ENCODE measurements at regions not wholly inside any gene's neighbourhood (a gene's known extent, or its start where the extent isn't known, plus 50 kb on each side); places are given as distances from the start of the nearest gene placed in this dataset.

GRCh38 chr12:58359084-58359483 is 417.7 kb downstream of the ATP23 start:
- Histone ChIP-seq H3K36me3 (ENCODE audit: control insufficient read depth, insufficient read depth, low read length) (no peaks in the 10 kb centered on the region), H2BK15ac (ENCODE audit: low read depth, low read length) (no peak overlapping the region), H2AK9ac (replicated peaks; ENCODE audit: low read depth, low read length, poor library complexity) (no peak overlapping the region), H4K91ac (ENCODE audit: insufficient read depth, low read depth, low read length) (peak overlapping the region; percentile 23; the same call in 1 of the 2 replicates), H3K9me3 (ENCODE audit: control insufficient read depth, insufficient read depth, low read length) (no peaks in the 10 kb centered on the region), H3K23ac (ENCODE audit: low read depth, low read length) (no peak overlapping the region), H3K18ac (ENCODE audit: low read depth, low read length) (peak overlapping the region; percentile 35; the same call in 1 of the 2 replicates), H3K4me1 (ENCODE audit: control insufficient read depth, insufficient read depth, low read length) (peaks cover 8% of the 10 kb centered on the region), H3K4me3 (ENCODE audit: insufficient read depth, low read depth, low read length) (no peak overlapping the region), H3K4ac (ENCODE audit: low read depth, low read length) (peak overlapping the region; percentile 29), H3K27ac (ENCODE audit: insufficient read depth, low read length) (peak overlapping the region; percentile 59; the same call in 1 of the 2 replicates), H3K9ac (ENCODE audit: low read depth, low read length) (no peak overlapping the region; the same call in 1 of the 2 replicates), H3K14ac (replicated peaks; ENCODE audit: low read depth, low read length) (no peak overlapping the region), H2BK20ac (ENCODE audit: low read depth, low read length) (peak overlapping the region; percentile 21; the same call in 1 of the 2 replicates), H2AFZ (replicated peaks; ENCODE audit: low read length, poor library complexity) (peak overlapping the region; percentile 56), H3K56ac (ENCODE audit: extremely low read depth, insufficient read depth, low read length) (no peak overlapping the region), H3K79me1 (ENCODE audit: low read depth in 1 of 2, low read length in 2 of 2) (no peaks in the 10 kb centered on the region), H2AK5ac (ENCODE audit: low read depth, low read length) (no peak overlapping the region), H3K4me2 (ENCODE audit: low read depth, low read length) (peak overlapping the region; percentile 14; the same call in 1 of the 2 replicates), H2BK5ac (ENCODE audit: low read depth, low read length, poor library complexity, severe bottlenecking) (peak overlapping the region; percentile 33), H4K20me1 (ENCODE audit: insufficient read depth, low read length) (no peaks in the 10 kb centered on the region), H4K5ac (ENCODE audit: low read depth, low read length) (peak overlapping the region; percentile 8; the same call in 1 of the 2 replicates), H3K27me3 (ENCODE audit: control insufficient read depth, insufficient read depth, low read length) (no peaks in the 10 kb centered on the region), H3K9me1 (ENCODE audit: insufficient read depth, low read length) (peaks cover 7% of the 10 kb centered on the region; the same call in 1 of the 2 replicates), H2BK120ac (ENCODE audit: low read depth, low read length) (peak overlapping the region; percentile 47; the same call in 1 of the 2 replicates), H4K8ac (ENCODE audit: low read depth in 2 of 2, low read length in 2 of 2) (peak overlapping the region in 1 of 2 experiments; percentile 52; a peak in 1 of 4 replicates)
- DNase-seq (peak; percentile 37), ATAC-seq (ENCODE audit: low read depth) (peak; percentile 44)
- peak; percentile 43 for TF ChIP-seq USF2 (IDR thresholded peaks at IDR 0.05; ENCODE audit: low read depth, low read length)
- no peak for TF ChIP-seq ELK1 (IDR thresholded peaks at IDR 0.05; ENCODE audit: borderline replicate concordance, low read depth, low read length)
- in situ Hi-C loops (cut with MboI; ENCODE audit: low sequenced_read_pairs) = loop anchor here (10.0 kb wide), 1 partner anchor 374 kb away; no protein-coding TSS in a partner anchor
- 80% methylated on average over 1 of the region's 8 CpGs; no CpG with 5 or more reads in 1 of the 2 experiments for WGBS, 2 experiments (ENCODE audit: extremely low coverage in 2 of 2, insufficient read length in 1 of 2)
- ChIA-PET POLR2A (ENCODE audit: unreplicated experiment) (no interaction called here), CTCF (interaction anchor here (0.6 kb wide), 1 partner anchor 451 kb away, joined by 4 read pairs; no protein-coding TSS in a partner anchor)
- dilution Hi-C loops (cut with HindIII; ENCODE audit: low sequenced_read_pairs, unreplicated experiment) = no loop called here
- intact Hi-C loops (cut with micrococcal nuclease) = no loop called here
- BruUV-seq (replicated peaks) = no TSS peak
